Daoy (cell line): ENCODE measurements at regions not wholly inside any gene's neighbourhood (a gene's known extent, or its start where the extent isn't known, plus 50 kb on each side); places are given as distances from the start of the nearest gene placed in this dataset.
"Not testable (repeated sequence)": the region's sequence is repeated elsewhere in the genome, so short reads cannot be mapped to it uniquely, and the experiment has no call there.

Experiments
- DNase-seq: peaks from one replicate; pipeline ENCODE4 v3.0.0-alpha.2; 2015; ENCODE audit warnings: low read depth

DNA sequence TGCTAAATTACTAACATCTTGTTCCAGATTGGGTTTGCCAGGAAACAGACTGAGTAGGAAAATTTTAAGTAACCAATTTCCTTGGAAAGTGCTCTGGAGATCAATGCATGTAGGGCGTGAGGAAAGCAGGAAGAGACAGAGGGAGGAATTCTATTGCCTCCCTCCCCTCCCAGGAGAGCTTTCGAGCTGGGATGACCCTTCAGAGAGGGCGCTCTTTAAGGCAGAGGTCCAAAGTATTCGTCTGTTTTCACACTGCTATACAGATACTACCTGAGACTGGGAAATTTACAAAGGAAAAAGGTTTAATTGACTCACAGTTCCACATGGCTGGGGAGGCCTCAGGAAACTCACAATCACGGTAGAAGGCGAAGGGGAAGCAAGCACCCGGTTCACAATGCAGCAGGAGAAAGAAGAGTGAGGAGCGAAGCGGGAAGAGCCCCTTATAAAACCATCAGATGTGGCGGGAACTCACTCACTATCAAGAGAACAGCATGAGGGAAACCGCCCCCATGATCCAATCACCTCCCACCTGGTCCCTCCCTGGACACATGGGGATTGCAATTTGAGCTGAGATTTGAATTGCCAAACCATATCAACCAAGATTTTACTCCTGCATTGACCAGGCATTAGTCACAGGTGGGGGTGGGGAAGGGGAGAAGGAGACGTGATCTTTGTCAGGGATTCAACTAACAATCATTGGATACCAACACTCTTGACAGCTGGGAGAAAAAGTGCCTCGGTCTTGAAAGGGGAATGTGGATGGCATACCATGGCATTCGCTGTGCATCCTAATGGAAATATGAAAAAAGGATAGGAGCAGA, 63.8 kb downstream of the SLITRK2 start:
- DNase-seq = peak; percentile 21

DNA sequence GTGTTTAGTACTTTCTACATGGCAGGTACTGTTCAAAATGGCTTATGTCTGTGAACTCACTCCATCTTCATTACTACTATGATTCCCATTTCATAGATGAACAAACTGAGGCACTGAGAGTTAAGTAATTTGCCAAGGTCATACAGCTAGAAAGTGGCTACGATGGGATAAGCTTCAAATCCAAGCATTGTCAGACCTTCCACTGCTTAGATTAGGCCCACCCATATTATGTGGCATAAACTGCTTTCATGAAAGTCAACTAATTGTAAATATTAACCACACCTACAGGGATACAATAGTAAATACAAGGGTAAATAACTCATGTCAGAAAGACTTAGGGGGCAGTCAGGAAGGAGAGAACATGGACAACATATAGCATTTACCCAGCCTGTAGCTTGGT, 68.8 kb downstream of the SLITRK2 start:
- DNase-seq = no peak

DNA sequence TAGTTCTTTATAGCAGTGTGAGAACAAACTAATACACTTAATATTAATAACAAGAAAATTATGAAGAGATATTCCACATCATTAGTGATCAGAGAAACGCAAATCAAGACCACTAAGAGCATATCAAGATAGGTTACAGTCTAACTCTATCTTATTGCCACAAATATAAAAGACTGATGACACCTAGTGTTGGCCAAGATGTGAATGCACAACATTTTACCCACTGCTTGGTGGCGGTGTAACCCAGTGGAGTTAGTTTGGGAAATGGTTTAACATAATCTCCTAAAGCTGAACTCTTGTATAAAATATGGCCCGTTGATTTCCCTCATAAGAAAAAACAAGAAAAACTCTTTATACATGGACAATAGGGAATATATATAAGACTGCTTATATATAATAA, 92.4 kb downstream of the SLITRK2 start:
- no peak for DNase-seq

DNA sequence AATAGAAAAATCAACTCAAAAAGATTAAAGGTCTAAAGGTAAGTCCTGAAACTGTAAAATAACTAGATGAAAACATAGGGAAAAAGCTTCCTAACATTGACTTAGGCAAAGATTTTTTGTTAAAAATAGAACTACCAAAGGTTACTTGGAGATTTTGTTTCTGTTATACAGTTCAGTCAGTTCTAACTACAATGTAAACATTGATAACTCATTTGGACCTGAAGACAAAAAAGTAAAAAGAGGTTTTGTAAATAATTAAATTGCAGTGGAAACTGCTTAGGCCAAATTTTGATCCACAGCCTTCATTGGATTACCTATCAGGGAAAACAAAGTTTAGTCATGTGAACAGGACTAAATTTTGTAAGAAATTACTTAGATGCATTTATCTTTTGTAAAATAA, 101.8 kb downstream of the SLITRK2 start:
- no peak for DNase-seq

DNA sequence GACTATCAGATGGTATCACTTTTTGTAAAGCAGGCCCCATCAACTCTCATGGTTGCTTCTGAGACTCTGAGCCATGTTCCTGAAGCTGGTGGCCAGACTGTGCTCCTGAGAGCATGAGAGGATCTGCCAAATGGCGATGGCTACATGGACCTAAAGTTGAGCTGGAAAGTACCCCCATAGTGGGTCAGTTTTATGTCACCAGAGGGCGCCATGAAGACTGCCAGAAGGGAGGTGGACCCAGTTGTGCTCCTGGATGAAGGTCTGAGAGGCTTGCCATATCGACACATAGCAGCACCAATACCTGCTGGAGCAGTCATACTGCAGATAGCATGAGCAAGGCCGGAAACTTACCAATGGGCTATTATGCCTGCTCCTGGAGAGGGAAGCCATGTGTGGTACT, 105.7 kb downstream of the SLITRK2 start:
- DNase-seq = no peak

DNA sequence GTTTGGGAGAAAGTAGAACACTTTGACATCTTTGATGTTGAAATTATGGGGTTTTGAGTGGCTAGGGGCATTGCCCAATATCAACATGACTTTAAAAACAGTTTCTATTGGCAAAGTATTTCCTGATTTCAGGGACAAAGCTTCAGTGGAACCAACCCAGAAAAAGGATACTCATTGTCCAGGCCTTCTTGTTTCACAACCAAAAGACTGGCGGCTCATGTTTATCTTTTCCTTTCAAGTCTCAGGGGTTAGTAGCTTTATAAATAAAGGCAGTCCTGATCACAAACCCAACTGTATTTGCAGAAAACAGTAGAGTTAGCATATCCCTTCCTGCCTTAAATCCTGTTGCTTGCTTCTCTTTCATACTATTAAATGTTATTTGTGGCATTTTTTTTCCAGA, 119.1 kb downstream of the SLITRK2 start:
- no peak for DNase-seq

DNA sequence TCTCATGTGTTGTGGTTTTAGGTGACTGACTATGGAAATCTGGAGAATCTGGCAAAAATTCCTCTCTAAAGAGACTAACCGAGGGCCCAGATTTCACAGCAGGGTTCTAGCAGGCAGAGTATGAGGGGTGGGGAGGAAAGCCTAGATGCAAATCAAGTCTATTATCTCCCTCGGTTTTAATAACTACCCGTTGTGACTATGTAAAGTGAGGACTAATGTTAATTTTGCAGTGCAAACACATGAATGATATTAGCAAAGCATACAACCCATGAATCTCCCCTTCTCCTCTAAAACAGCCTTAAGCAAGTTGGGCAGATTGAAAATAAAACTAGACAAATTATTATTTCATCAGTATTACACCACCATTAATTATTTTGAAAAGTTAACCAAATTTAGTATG, 131.4 kb downstream of the SLITRK2 start:
- DNase-seq = no peak

DNA sequence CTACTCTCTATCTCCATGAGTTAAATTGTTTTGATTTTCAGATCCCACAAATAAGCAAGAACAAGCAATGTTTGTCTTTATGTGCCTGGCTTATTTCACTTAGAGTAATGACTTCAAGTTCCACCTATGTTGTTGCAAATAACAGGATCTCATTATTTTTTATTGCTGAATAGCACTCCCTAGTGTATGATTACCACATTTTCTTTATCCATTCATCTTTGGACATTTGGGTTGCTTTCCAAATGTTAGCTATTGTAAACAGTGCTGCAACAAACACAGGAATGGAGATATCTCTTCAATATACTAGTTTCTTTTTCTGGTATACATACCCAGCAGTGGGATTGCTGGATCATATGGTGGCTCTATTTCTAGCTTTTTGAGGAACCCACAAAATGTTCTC, 136.0 kb downstream of the SLITRK2 start:
- DNase-seq = no peak

DNA sequence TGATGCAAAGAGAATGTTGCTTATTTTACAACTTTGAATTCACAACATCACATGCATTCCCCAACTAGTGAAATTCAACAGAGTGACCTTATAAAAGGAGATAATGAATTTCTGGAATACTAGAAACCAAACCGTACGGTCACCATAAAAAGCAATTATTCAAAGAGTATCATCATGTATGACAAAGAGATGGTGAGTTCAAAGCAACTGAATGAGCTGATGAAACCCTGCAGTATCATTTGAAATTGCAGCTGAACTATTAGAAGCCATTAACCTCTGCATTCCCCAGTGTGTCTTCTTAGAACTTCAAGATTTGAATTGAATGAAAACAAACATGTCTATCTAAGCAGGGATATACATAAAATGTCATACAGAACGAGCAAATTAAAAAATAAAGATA, 172.4 kb downstream of the SLITRK2 start:
- DNase-seq = no peak

DNA sequence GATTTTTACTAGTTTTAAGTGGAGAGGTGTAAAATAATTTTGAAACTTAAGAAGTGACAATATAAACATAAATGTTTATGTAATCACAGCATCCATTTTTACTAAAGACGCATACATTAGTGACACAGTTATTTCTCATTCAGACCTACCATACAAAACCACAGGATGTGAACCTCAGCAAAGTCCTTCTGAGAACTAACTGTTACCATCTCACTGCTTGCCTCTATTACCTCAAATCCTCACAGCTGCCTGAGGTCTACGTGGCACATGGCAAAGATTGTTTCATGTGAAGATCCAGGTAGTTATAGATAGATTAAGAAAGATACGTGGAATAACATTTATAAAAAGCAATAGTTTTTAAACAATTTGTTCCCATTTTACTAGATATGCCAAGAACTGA, 189.0 kb downstream of the SLITRK2 start:
- DNase-seq = no peak

DNA sequence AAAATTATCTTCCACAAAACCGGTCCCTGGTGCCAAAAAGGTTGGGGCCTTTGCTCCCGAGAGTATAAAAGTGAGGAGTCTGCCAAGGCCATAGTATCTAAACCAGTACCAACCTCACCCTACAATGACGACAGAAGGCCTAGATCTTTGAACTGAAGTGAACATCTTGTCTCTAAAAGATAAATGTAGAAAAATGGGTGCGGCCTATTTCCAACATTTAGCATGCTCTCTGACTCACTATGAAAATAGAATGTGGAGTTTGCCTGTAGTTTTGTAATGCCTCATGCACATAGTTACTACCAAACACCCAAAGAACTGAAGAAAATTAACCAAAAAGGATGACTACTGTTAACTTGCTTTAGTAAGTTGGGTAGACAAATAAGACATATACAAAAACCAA, 218.4 kb downstream of the SLITRK2 start:
- DNase-seq = no peak

DNA sequence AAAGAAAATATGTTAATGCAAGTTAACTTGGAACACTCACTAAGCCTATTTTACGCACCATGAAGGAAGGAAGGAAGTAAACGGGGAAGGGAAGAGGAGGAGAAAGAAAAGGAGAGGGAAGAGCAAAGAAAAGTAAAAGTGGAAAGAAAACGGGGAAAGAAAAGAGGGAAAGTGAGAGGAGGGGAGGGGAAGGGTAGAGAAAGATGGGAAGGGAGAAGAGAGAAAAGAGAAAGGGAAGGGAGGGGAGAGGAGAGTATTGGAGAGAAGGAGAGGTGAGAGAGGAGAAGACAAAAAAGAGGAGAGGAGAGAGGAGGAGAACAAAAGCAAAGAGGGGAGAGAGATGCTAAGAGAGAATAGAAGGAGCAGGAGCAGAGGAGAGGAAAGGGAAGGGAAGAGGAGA, 224.1 kb downstream of the SLITRK2 start:
- DNase-seq = no peak

DNA sequence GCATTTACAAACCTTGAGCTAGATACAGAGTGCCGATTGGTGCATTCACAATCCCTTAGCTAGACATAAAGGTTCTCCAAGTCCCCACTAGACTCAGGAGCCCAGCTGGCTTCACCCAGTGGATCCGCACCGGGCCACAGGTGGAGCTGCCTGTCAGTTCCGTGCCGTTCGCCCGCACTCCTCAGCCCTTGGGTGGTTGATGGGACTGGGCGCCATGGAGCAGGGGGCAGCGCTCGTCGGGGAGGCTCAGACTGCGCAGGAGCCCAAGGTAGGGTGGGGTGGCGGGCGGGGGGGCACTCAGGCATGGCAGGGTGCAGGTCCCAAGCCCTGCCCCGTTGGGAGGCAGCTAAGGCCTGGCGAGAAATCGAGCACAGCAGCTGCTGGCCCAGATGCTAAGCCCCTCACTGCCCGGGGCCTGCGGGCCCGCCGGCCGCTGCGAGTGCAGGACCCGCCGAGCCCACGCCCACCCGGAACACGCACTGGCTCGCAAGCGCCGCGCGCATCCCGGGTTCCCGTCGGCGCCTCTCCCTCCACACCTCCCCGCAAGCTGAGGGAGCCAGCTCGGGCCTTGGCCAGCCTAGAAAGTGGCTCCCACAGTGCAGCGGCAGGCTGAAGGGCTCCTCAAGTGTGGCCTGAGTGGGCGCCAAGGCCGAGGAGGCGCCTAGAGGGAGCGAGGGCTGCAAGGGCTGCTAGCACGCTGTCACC, 228.5 kb downstream of the SLITRK2 start:
- not testable (repeated sequence) for DNase-seq

DNA sequence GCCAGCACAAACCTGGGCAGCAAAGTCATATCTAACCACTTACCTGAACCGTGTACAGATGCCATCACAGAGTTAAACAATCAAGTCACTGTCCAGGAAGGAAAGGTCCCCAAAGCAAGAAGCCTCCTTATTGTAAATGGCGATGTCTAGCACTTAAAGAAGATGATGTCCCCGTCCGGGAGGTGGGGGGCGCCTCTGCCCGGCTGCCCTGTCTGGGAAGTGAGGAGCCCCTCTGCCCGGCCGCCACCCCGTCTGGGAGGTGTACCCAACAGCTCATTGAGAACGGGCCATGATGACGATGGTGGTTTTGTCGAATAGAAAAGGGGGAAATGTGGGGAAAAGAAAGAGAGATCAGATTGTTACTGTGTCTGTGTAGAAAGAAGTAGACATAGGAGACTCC, 231.9 kb downstream of the SLITRK2 start:
- DNase-seq = not testable (repeated sequence)

DNA sequence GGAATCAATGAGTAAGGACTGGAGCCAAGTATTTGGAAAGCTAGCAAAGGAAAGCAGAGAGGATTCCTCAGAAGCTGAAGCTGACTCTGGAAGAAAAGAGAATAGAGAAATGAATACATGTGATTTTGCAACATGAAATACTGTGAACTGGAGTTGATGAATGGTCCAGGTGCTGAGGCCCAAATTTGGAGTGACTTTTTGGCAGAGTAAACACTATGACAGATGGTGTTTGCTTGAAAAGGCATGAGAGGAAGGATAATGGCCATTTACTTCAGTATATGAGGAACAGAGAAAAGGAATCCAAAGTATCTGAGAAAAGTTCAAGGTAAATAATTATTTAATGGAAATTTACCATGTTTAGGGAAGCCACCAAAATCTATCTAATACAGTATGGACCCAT, 236.7 kb downstream of the SLITRK2 start:
- DNase-seq = no peak

DNA sequence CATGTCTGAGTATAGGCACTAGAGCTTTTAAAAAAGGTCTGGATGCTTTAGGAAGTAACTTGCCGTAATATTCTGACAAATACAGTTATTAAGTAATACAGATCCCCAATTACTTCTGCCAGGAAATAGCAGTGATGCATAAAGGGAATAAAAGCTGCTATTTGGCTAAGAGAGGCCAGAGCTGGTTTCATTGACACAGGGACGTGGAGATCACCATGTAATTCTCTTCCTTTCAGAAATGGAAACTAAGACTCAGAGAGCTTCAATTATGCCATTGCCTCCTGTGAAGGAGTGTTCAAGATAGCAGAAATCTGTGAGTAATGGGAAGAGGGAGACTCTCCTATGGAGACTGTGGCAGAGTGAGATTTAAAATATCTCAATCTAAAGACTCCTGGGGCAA, 238.1 kb downstream of the SLITRK2 start:
- DNase-seq = no peak

DNA sequence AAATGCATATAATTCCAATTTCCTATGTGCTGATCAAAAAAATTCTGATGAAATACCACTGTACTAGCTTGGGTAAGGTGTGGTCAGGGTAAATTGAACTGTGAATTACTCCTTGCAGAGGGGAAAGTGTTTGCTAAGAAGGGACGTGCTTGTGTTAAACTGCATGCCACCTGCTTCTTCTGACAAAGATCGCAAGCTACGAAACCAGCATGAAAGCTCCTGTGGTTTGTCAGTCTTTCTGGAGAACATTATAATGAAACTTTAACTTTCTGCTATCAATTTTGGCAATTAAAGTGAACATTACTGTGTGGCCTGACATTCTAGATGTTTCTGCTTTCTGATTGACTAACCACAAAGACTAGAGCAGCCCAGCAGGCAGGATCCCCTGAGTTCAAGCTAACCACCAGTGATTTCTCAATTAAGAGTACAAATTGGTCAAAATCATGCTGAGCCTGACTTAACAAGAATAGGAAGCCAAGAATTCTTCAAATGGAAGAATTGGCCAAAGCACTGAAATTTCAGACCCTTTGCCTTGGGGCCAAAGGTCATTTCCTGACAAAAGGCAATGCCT, 239.0 kb downstream of the SLITRK2 start:
- DNase-seq = no peak

DNA sequence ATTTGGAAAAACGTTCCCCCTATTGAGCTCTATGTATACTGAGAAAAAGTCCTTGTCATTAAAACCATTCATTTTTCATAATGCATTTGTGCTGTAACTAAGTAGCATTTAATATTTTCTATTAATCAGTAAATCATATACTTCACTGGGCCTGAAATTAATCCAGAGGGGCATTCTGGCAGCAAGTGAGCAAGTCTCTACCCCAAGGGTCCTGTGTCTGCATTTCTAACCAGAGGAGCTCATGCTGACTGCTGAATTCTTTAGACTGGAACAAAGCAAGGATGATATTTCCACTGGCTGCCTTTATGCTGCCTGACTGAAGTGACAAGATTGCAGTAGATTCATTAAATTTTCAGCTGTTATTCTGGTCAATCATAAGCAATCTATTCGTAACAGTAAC, 246.5 kb downstream of the SLITRK2 start:
- DNase-seq = no peak

DNA sequence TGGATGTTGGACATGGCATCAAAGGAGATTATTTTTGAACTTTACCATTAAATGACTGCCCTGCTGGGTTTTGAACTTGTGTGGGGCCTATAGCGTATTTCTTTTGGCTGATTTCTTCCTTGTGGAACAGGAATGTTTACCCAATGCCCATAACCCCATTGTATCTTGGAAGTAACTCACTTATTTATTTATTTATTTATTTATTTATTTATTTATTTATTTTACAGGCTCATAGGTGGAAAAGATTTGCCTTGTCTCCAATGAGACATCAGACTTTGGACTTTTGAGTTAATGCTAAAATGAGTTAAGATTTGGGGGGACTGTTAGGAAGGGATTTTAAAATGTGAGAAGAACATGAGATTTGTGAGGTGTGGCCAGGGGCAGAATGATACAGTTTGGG, 273.1 kb downstream of the SLITRK2 start:
- no peak for DNase-seq

DNA sequence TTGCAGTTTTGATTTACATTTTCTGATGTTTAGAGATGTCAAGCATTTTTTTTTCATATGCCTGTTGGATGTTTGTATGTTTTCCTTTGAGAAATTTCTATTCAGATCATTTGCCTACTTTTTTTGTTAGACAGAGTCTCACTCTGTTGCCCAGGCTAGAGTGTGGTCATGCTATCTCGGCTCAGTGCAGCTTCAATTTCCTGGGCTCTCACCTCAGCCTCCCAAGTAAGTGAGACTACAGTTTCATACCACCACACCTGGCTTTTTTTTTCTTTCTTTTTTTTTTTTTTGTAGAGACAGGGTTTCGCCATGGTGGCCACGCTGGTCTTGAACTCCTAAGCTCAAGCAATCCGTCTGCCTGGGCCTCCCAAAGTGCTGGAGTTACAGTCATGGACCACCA, 291.7 kb downstream of the SLITRK2 start:
- no peak for DNase-seq

DNA sequence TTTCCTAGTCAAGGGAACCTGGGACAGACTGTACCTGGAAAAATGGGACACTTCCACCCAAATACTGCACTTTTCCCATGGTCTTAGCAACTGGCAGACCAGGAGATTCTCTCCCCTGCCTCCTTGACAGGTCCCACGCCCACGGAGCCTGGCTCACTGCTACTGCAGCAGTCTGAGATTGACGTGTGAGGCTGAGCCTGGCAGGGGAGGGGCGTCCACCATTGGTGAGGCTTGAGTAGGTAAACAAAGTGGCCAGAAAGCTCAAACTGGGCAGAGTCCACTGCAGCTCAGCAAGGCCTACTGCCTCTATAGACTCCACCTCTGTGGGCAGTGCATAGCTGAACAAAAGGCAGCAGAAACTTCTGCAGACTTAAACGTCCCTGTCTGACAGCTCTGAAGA, 301.4 kb downstream of the SLITRK2 start:
- not testable (repeated sequence) for DNase-seq

DNA sequence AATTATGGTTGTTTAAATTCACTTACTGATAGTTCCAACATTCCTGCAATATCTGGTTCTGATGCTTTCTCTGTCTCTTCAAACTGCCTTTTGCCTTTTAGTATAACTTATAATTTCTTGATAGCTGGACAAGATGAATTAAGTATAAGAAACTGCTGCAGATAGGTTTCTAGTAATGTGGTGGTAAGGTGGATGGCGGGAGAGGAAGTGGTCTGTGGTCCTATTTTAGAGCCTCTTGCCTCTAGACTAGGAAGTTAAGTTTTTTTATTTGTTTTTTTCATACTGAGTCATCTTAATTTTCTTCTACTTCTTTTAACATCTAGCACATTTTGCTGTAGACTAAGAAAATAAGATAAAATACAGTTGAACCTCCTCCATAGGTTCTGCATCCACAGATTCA, 310.0 kb downstream of the SLITRK2 start:
- DNase-seq = no peak

DNA sequence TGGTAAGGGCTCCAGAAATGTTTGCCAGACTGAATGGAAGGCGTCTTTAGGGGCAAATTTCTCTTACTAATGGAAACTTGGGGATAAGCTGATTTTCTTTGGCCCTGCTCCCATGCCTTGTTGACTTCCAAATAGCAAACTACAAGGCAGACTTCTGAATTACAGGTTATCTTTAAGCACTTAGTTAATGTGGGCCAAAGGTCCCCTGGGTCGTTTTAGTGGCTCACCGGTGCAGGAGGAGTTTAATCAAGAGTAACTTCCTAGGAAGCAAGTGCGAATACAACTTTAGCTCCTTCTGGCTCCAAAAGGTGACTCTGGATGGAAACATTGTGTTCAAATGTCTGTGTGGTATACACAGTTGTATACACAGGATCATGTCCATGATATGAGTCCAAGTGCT, 323.6 kb downstream of the SLITRK2 start:
- DNase-seq = no peak
